GM12874 (cell line): ENCODE measurements at regions not wholly inside any gene's neighbourhood (a gene's known extent, or its start where the extent isn't known, plus 50 kb on each side); places are given as distances from the start of the nearest gene placed in this dataset.

Source experiments
- TF ChIP-seq, protein P1 (sequence below): IDR thresholded peaks from 2 replicates; pipeline ENCODE4 v1.5.1; 2011; ENCODE audit warnings: low read depth, mild to moderate bottlenecking, control low read depth, low read length, moderate library complexity; ENCODE audit not compliant: insufficient read depth

DNA sequence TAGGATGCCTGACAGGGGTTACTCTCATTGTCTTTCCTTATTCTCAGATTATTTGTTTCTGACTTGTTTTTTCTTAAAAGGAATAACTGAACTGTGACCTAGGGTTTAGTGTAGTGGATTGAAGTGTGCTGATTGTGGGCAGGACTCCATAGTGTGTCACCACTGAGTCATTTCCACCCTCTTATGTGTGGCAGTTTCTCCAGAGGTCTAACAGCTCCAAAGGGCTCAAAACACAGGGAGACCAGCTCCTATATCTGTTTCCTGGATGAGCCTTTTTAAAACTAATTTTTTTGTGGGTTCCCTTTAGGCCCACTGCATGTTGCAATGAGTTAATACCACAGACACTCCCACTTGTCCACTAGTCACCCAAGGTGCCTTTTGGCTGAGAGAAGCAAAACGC, 951.1 kb upstream of the ADGRB3 start:
- TF ChIP-seq, protein P1, sequence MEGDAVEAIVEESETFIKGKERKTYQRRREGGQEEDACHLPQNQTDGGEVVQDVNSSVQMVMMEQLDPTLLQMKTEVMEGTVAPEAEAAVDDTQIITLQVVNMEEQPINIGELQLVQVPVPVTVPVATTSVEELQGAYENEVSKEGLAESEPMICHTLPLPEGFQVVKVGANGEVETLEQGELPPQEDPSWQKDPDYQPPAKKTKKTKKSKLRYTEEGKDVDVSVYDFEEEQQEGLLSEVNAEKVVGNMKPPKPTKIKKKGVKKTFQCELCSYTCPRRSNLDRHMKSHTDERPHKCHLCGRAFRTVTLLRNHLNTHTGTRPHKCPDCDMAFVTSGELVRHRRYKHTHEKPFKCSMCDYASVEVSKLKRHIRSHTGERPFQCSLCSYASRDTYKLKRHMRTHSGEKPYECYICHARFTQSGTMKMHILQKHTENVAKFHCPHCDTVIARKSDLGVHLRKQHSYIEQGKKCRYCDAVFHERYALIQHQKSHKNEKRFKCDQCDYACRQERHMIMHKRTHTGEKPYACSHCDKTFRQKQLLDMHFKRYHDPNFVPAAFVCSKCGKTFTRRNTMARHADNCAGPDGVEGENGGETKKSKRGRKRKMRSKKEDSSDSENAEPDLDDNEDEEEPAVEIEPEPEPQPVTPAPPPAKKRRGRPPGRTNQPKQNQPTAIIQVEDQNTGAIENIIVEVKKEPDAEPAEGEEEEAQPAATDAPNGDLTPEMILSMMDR: no peak

DNA sequence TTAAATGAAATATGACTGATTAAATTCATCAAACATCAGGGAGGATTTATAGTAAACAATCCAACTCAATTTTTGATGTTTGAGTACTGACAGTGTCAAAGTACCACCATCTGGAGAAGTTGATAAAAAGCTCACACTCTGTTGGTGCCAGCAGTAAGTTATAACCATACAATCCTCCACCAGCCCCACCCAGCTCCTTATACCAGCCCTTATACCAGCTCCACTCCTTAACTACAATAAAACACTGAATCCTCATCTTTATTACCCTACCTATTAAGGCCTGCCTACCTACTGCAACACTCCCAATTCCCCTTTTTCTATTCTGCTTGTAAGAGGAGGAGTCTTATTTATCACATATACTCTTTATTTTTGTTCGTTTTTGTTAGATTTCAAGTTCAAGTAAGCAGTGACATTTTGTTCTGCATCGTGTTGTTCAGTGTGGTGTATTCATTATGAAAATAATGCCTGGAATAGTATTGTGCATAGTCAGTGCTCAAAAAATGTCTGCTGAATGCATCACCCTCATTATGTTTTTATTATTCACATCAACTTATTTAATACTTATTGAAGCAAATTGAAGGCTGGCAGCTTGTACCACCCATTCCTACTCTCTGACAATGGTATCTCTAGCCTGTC, 954.7 kb upstream of the ADGRB3 start:
- TF ChIP-seq, protein P1: no peak

DNA sequence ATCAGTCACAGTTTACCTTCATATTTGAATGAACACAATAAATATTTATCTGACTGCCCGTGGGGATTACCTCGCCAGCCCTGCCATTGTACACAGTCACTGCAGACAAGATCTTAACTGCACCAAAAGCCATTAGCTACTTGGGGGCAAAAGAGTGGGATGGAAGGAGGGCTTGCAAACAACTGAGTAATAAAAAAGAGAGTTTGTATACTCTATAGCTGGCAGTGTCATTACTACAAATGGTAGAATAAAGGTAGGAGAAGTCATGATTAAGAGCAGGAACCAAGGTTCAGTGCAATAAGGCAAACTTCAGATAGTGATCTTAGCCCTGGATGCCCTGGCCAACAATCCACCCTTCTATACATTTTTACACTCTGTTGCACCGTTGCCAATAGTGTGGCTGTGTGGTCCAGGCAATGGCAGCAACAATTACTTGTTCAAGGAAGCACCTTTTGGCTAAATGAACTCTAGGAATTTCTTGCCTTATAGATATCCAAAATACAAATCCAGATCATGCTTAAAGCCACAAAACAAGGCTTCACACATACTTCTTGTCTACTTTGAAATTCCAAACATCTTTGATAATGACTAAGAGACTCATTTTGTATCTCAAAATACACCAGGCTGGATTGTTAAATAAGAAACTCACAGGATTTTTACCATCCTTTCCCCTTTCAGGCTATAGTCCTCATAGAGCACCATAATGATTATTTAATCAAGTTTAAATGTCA, 955.4 kb upstream of the ADGRB3 start:
- TF ChIP-seq, protein P1: no peak

DNA sequence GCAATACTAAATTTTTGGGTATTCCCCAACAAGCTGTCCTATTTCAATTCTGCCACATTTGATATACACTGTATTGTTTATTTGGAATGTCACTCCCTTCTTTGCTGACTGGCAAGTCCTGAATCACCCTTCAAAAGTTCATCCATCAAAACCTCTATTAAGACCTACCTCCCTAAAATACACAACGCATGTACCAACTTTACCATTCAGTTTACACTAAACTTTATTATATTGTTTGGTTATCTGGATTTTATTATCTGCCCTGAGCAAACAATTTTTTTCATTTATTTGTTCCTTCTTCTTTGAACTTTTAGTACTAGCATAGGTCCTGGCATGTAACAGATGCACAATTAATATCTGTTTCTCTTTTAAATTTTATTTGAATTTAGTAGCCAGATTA, 958.2 kb upstream of the ADGRB3 start:
- TF ChIP-seq, protein P1: no peak

DNA sequence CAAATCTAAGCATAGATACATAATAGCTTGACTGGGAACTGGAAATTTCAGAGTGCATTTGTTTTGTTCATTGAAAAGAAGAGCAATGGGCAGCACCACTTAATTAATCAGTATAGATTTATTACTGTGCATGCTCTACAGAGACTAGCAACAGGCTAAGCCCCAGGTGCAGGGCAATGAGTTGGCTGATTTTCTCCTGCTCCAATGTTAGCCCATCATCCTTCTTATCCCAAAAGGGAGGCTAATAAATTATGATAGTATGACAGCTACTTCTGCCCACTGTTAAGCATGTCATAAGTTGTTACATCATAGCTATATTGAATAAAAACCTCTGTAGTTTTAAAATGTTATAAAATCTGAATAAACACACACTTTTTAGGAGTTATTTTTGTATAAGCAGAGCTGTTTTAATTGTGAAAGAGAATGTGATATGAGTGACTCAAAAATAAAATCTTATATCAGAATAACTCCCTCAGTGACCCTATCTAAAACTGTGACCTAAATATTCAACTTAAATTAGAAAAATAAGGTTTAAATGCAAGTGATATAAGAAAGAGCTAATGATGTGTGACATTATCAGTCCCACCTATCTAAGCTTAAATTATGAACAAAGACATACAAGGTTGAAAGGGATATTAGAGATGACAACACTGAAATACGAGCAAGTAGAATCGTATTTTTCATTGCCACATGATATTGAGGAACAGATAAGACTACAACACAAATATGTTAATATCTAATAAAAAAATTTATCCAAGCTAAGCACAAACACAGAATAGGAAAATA, 967.3 kb upstream of the ADGRB3 start:
- TF ChIP-seq, protein P1: no peak

DNA sequence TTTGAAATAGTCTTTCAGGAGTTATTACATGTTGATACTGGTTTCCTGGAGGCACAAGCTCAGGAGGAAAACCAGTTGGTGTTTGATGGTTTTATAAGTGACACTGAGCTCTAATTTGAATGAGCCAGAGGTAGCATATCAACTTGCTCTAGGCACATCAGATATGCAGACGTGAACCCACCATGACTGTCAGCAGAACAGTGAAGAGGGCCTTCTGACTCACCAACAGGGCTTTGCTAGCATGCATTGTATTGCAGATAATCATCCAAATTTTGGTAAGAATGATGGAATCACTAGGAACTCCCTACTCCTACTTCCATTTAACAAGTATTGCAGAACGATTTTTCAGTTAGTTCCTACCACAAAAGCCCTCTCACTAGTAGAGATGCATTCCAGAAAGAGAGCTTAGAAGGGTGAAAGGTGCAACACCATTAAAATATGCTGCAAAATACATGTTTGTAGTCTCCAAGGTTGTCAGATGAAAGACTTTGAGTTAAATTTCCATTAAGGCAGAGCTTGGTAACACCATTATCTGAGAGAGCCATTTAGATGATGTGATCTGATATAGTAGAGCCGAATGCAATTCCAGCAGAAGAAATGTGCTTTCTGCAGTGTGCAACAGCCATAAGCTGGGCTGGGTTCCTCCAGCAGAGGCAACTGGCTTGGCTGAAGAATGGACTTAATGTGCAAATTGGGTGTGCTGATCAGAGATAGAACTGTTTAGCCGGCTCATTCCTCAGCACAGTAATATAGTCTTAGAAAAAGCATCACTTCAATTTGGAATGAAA, 968.7 kb upstream of the ADGRB3 start:
- TF ChIP-seq, protein P1: no peak

DNA sequence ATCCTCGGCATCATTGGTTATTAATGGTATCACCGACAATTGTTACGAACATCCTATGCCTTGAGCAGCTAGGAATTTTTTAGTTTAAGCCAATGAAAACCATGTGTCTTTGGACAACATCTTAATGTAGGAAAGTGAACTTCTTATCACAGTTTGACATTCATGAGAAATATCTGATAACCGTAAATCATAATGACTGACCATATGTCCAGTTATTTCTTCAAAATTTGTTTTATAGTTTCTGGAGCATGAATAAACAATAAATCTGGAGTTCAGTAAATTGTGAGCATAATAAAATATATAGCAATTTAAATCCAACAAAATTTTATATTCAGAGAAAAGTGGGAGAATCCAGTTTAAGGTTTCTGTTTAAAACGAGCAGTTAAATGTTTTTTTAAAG, 970.1 kb upstream of the ADGRB3 start:
- TF ChIP-seq, protein P1: no peak
